ENCODE measurements at regions not wholly inside any gene's neighbourhood (a gene's known extent, or its start where the extent isn't known, plus 50 kb on each side); places are given as distances from the start of the nearest gene placed in this dataset.

DNA sequence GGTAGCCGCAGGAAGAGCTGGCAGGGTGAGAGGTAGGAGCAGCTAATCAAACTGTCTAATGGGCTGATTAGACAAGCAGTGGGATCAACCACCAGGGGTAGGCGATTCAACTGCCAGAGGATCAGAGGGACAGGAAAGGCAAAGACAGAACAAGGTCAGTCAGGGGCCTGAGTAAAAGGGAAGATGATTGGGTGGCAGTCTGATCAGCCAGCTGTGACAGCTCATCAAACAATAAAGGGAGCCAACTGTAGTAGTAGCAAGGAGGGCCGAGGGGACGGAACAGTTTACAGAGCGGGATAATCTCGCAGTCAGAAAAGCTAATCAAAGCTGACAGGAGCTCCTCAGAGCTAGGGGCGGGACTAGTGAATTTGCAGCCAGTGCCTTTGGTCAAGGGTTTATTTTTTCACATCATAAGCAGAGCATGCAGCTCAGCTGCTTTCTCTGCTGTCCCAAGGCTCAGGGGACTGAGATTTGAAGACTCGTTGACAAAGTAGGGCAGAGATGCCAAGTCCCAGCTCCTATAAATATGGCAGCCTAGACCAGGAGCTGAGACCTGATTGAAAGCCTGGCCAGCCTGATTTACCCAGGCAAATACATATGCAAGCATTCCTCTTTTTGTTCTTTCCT, 418.2 kb downstream of the GABRG2 start:
- H3K4me1 ChIP-seq, result peaks cover 4% of the 10 kb centered on the region
- peak overlapping the region; percentile 14; the same call in 1 of the 2 replicates for H3K4me3 ChIP-seq
- peak; percentile 65 to 78 for DNase-seq
- H3K27me3 ChIP-seq, result no peaks in the 10 kb centered on the region; the same call in 1 of the 2 replicates
- no peaks in the 10 kb centered on the region for H3K9me3 ChIP-seq (replicated peaks)
- H3K27ac ChIP-seq, result peak overlapping the region; percentile 59
- no peaks in the 10 kb centered on the region for H3K36me3 ChIP-seq

DNA sequence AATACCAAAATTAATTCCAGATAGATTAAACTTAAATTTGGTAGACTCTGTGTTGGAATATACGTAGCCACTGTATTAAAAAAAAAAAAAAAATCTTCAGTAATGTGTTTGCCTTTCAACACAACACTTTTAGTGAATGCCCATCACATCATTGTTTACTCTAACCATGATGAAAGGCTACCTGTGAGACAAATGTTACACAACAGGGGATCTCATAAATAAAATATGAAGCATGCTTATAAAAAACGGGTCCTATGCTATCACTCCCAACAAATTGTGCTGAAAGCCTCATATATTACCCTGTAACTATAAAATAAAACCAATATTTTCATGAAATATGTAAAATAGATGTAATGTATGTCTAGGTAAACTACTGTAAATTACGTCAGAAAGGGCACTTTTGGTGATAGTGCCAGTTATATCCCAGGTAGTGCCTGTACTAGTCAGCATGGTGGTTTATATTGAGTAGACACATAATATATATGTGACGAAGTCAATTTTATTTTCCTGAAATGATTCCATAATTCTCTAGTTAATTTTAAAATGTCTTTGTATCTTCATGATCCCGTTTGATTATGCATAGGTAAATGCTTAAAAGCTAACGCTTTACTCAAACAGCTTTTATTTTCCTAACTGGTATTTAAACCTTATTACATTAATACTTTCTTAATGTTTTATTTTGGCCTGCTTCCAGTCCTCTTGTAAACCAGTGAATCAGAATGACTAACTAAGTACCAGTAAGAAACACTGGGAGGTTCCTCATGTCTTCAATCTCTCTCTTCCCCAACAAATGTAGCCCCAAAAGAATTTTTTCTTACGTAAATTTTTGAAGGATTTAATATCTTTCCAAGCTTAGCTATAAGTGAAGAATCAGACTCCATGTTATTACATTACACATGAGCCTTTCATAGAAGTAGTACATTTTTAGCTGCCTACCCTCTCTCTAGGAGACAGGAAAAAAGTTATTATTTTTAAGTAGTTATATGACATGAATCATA, 420.3 kb downstream of the GABRG2 start:
- DNase-seq, result no peak
- H3K27me3 ChIP-seq, result no peaks in the 10 kb centered on the region; the same call in 1 of the 2 replicates
- no peak overlapping the region for H3K27ac ChIP-seq
- H3K9me3 ChIP-seq (replicated peaks), result no peaks in the 10 kb centered on the region
- H3K4me1 ChIP-seq, result peaks cover 4% of the 10 kb centered on the region
- no peaks in the 10 kb centered on the region for H3K36me3 ChIP-seq
- H3K4me3 ChIP-seq, result no peak overlapping the region

DNA sequence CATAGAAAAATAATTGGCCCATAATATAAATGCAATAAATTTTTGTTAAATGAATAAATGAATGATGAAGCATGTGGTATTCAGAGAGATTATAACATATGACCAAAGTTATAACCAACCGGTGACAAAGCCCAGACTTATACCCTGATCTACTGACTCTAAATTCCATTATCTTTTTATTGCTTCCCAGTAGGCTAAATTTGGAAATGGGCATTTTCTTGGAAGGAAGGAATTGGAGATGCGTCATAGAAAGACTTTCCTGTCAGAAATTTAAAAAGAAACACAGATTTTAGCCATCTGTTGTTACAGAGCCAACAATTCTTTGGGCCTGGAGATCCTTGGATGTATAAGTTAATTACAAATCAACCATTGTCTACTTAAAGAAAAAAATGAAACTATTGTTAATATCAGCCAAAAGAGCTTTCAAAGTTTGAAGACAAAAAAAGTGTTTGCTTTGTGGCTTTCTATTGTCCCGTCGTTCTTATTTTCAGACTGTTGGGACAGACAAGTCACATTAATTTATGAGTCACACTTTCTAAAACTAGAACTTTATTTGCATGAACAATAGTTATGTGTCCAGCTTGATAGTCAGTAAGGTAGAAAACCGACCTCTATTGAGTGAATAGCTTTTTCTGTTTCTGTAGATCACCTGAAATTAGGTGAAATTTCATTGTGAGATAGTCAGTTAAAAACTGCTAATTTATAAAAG, 428.7 kb downstream of the GABRG2 start:
- H3K9me3 ChIP-seq (replicated peaks), result no peaks in the 10 kb centered on the region
- DNase-seq, result no peak
- H3K27ac ChIP-seq, result no peak overlapping the region
- H3K4me1 ChIP-seq, result no peaks in the 10 kb centered on the region
- H3K4me3 ChIP-seq, result no peak overlapping the region
- no peaks in the 10 kb centered on the region for H3K27me3 ChIP-seq
- no peaks in the 10 kb centered on the region for H3K36me3 ChIP-seq

DNA sequence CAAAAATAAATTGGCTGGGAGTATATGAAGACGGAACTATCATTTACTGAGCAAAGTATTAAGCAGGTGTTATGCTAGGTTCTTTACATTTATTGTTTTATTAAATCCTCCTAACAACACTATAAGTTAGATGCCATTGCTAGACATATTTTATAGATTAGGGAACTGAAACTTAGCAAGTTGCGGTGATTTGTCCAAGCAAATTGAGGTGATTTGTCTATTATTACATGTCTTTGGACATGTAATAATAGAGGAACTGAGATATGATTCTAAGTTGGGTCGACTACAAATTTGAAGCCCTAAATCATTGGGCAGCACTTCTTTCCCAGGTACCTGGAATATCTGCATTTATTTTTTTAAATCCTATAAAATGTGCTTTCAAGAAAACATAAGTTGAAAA, 429.9 kb downstream of the GABRG2 start:
- H3K36me3 ChIP-seq, result no peaks in the 10 kb centered on the region
- DNase-seq, result no peak
- no peaks in the 10 kb centered on the region; the same call in 1 of the 2 replicates for H3K9me3 ChIP-seq (replicated peaks)
- no peaks in the 10 kb centered on the region for H3K4me1 ChIP-seq
- no peak overlapping the region for H3K4me3 ChIP-seq
- H3K27me3 ChIP-seq, result no peaks in the 10 kb centered on the region
- no peak overlapping the region for H3K27ac ChIP-seq

DNA sequence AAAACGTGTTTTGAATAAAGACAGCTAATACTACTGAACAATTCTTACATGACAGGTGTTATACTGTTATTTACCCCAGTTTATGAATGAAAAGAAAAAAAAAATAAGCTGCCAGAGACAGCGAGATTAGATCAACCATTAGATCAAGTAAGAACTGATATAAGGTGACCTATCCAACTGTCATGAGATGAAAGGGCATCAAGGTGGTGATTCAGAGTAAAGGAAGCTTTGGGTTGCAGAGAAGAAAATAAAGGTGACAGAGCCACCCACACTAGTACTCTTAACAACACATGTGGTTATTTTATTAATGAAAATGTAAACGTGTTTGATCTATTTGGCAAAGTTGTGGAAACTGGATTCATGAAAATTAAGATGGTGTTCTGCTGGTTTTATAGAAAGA, 435.2 kb downstream of the GABRG2 start:
- Histone ChIP-seq H3K4me3 (no peak overlapping the region), H3K36me3 (no peaks in the 10 kb centered on the region), H3K9me3 (replicated peaks) (no peaks in the 10 kb centered on the region; the same call in 1 of the 2 replicates), H3K27ac (no peak overlapping the region), H3K27me3 (0 out of 2 replicates have a peak, but pooled peaks cover 5% of the 10 kb centered on the region), H3K4me1 (no peaks in the 10 kb centered on the region)
- no peak for DNase-seq

DNA sequence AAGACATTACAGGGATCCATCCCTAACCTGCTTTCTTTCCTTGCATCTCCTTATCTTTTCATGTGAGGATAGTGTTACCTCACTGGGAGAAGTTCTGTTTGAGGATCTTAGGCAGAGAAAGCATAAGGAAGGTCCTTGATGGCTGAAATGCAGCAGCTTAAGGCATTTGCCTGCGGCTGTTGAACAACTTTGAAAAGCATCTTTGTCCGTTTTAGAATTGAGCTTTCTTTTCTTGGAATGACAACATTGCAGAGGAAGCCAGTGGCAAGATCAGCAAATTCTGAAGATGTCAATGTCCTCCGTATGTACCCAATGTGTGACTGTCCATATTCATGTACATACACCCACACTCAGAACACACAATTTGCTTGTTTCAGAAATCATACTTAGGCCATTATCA, 436.2 kb downstream of the GABRG2 start:
- Histone ChIP-seq H3K27ac (no peak overlapping the region), H3K4me1 (no peaks in the 10 kb centered on the region), H3K27me3 (0 out of 2 replicates have a peak, but pooled peaks cover 5% of the 10 kb centered on the region), H3K36me3 (no peaks in the 10 kb centered on the region), H3K9me3 (replicated peaks) (no peaks in the 10 kb centered on the region; the same call in 1 of the 2 replicates), H3K4me3 (no peak overlapping the region)
- no peak for DNase-seq

DNA sequence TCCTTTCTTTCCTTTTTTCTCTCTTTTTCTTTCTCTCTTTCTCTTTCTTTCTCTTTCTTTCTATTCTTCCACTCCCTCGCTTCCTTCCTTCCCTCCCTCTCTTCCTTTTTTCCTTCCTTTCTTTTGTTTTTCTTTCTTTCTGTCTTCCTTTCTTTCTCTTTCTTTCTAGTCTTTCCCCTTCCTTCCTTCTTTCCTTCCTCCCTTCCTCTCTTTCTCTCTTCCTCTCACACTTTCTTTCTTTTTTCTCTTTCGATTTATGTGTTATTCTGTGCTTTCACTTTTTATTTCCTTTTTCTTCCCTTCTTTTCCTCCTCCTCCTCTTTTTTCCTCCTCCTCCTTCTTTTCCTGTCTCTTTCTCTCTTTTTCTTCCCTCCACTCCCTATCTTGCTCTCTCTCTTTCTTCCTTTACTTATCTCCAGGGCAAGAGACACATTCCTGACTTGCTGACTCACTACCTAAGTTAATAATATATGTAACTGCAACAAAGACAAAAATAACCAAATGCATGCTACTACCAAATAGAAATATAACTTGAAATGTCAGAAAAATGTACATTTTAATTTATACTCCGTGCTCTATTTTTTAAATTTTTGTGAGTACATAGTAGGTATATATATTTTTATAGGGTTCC, 445.5 kb downstream of the GABRG2 start:
- H3K36me3 ChIP-seq, result no peaks in the 10 kb centered on the region
- H3K9me3 ChIP-seq (replicated peaks), result no peaks in the 10 kb centered on the region
- H3K27me3 ChIP-seq, result no peaks in the 10 kb centered on the region
- no peak overlapping the region for H3K27ac ChIP-seq
- H3K4me1 ChIP-seq, result no peaks in the 10 kb centered on the region
- no peak for DNase-seq
- H3K4me3 ChIP-seq, result no peak overlapping the region

DNA sequence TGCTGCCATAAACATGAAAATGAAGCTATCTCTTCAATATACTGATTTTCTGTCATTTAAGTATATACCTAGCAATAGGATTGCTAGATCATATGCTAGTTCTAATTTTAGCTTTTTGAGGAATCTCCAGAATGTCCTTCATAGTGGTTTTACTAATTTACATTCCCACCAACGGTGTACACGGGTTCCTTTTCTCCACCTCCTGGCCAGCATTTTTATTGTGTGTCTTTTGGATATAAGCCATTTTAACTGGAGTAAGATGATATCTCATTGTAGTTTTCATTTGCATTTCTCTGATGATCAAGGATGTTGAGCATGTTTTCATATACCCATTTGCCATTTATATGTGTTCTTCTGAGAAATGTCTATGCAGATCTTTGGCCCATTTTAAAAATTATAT, 446.5 kb downstream of the GABRG2 start:
- Histone ChIP-seq H3K9me3 (replicated peaks) (no peaks in the 10 kb centered on the region), H3K36me3 (no peaks in the 10 kb centered on the region), H3K4me3 (no peak overlapping the region), H3K27ac (no peak overlapping the region), H3K27me3 (no peaks in the 10 kb centered on the region), H3K4me1 (no peaks in the 10 kb centered on the region)
- DNase-seq, result no peak

DNA sequence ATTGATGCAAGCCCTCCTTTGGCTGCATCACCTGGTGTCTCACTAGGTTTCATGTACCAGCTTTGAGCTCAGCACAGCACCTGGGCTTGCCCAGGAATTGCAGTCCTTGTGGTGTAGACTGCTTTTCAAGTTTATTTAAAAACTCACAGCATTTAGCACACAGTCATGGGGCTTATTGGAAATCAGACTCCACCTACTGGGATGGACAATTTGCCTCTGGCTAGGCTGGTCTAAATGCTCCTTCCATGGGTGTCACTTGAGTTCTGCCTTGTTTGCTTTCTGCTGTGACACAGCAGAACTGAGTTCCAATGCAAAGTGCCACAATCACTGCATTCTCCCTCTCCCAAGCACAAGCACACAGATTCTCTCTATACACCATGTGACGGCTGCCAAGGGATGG, 453.3 kb downstream of the GABRG2 start:
- Histone ChIP-seq H3K4me1 (no peaks in the 10 kb centered on the region), H3K36me3 (no peaks in the 10 kb centered on the region), H3K9me3 (replicated peaks) (no peaks in the 10 kb centered on the region), H3K4me3 (no peak overlapping the region), H3K27me3 (no peaks in the 10 kb centered on the region), H3K27ac (no peak overlapping the region)
- DNase-seq, result no peak

DNA sequence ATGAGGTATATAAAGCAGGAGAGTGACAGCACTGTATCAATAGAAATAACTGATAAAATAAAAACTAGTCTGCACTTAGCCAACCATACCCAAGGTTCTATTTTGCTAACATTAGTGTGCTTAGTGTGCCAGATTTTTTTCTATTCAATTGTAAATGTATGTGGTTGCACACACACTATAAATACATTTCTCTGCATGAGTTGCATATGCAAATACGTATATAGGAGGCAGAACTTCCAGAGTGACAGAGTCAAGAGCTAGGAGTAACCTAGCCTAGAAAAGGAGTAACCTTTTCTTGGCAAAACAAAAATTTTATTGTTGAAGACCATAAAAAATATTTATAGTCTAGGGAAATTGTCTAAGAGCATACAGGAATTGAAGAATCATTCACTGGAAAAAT, 461.6 kb downstream of the GABRG2 start:
- Histone ChIP-seq H3K9me3 (replicated peaks) (no peaks in the 10 kb centered on the region), H3K36me3 (no peaks in the 10 kb centered on the region), H3K27ac (no peak overlapping the region), H3K4me3 (no peak overlapping the region), H3K27me3 (no peaks in the 10 kb centered on the region), H3K4me1 (no peaks in the 10 kb centered on the region)
- DNase-seq, result no peak

DNA sequence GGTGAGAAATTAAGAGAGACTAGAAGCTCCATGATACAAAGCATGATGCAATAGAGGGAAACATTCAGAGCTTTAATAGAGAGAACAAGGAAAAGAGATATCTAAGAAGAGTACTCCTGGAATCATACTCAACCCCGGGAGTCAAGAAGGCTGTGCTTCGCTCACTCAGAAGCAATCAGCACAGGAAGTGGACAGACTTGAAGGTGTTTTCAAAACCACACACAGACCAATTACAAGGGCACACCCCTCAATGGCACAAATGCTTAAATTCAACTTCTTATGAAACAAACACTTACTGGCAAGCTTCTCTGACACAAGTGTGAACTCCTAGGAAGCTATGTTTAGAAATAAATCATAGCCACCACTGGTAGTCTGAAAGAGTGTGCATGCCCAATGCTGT, 462.3 kb downstream of the GABRG2 start:
- no peak for DNase-seq
- H3K27me3 ChIP-seq, result no peaks in the 10 kb centered on the region
- no peaks in the 10 kb centered on the region for H3K36me3 ChIP-seq
- H3K27ac ChIP-seq, result no peak overlapping the region
- H3K9me3 ChIP-seq (replicated peaks), result no peaks in the 10 kb centered on the region
- H3K4me3 ChIP-seq, result no peak overlapping the region
- H3K4me1 ChIP-seq, result no peaks in the 10 kb centered on the region

DNA sequence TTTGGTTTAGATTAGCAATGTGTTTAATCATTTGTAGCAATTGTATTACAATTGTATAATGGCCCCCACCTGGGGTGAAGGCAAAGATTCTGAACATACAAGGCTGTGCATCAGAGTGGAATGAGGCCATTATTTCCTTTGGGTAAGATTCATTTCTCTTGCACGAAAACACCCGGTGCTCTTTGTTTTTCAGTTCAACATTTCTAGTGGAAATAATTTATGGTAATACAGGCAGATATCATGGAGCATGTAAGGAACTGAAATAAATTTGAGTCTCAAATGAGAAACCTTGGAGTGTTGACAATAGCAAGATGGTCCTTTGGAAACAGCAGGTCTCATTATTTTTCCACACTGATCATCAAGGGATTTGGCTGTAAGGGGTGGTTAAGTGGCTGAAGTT, 475.9 kb downstream of the GABRG2 start:
- no peak overlapping the region for H3K4me3 ChIP-seq
- no peaks in the 10 kb centered on the region for H3K36me3 ChIP-seq
- H3K27ac ChIP-seq, result no peak overlapping the region
- no peak for DNase-seq
- H3K4me1 ChIP-seq, result no peaks in the 10 kb centered on the region
- H3K27me3 ChIP-seq, result no peaks in the 10 kb centered on the region
- no peaks in the 10 kb centered on the region for H3K9me3 ChIP-seq (replicated peaks)

DNA sequence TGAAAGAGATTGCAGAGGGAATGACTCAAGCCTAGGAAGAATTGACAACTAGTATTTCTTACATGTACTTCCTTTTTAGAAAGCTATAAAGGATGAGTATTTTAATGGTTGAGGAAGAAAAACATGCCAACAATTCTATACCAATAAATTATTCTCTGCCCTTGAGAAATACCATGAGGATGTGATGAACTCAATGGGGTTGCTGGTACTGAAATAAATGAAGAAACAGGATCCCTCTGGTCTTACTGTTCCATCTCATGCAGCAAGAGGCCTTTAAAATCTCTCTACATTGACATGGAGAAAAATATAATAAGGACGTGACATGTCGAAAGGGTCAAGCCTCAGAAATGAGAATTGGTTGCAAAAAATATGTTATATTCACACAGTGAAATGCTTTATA, 477.3 kb downstream of the GABRG2 start:
- Histone ChIP-seq H3K27ac (no peak overlapping the region), H3K4me1 (no peaks in the 10 kb centered on the region), H3K9me3 (replicated peaks) (no peaks in the 10 kb centered on the region), H3K27me3 (no peaks in the 10 kb centered on the region), H3K4me3 (no peak overlapping the region), H3K36me3 (no peaks in the 10 kb centered on the region)
- DNase-seq, result no peak

DNA sequence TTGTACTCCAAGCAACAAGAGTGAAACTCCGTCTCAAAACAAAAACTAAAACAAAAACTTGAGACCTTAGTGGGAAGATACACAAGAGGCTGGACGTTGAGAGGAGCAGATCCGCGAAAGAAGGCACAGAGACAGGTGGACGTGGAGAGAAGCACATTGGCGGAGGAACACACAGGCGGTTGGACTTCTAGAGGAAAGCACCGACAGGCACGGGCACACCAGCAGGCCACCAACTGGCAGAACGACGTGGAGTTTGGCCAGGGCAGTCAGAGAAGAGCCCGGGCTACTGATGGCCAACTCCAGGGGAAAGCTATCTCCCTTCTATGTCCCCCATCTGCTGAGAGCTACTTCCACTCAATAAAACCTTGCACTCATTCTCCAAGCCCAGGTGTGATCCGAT, 482.7 kb downstream of the GABRG2 start:
- no peak for DNase-seq
- Histone ChIP-seq H3K4me3 (no peak overlapping the region), H3K4me1 (no peaks in the 10 kb centered on the region), H3K27me3 (no peaks in the 10 kb centered on the region), H3K9me3 (replicated peaks) (no peaks in the 10 kb centered on the region), H3K27ac (no peak overlapping the region), H3K36me3 (no peaks in the 10 kb centered on the region)

Measured in SJCRH30 (cell line).